Small intestine (tissue), 7 donors: ENCODE measurements at regions not wholly inside any gene's neighbourhood (a gene's known extent, or its start where the extent isn't known, plus 50 kb on each side); places are given as distances from the start of the nearest gene placed in this dataset.

Experiments
- DNase-seq, 2 donors: peaks; one replicate each; pipeline versions ENCODE4 v3.0.0 to v3.0.0-alpha.2; 2013
- FAIRE-seq: peaks from 2 replicates; lab custom pipeline; 2012; peaks lifted over from hg19 to GRCh38; lab: Jason Lieb, UNC
- H3K27ac ChIP-seq, 3 donors: one replicate each; pipeline ENCODE4 v1.5.1; 2013; ENCODE audit warnings: low read length in 2 of 3, mild to moderate bottlenecking in 2 of 3, control low read depth in 1 of 3, inconsistent platforms in 1 of 3, low read depth in 1 of 3, moderate library complexity in 1 of 3
- H3K27me3 ChIP-seq, 3 donors: one replicate each; pipeline ENCODE4 v1.6.1; 2013; ENCODE audit warnings: low read length in 3 of 3, inconsistent platforms in 1 of 3; ENCODE audit not compliant: control insufficient read depth in 3 of 3, insufficient read depth in 3 of 3
- H3K36me3 ChIP-seq, 3 donors: one replicate each; pipeline ENCODE4 v1.6.1; 2013; ENCODE audit warnings: low read length in 3 of 3, inconsistent platforms in 1 of 3, low read depth in 1 of 3, mild to moderate bottlenecking in 1 of 3, moderate library complexity in 1 of 3; ENCODE audit not compliant: control insufficient read depth in 3 of 3, insufficient read depth in 2 of 3
- H3K4me1 ChIP-seq, 3 donors: one replicate each; pipeline ENCODE4 v1.6.1; 2013; ENCODE audit warnings: low read length in 2 of 3, inconsistent platforms in 1 of 3, low read depth in 1 of 3, mild to moderate bottlenecking in 1 of 3, moderate library complexity in 1 of 3; ENCODE audit not compliant: control insufficient read depth in 3 of 3, insufficient read depth in 2 of 3
- H3K4me3 ChIP-seq, 3 donors: one replicate each; pipeline ENCODE4 v1.5.1; 2013; ENCODE audit warnings: low read length in 3 of 3, control low read depth in 1 of 3, inconsistent platforms in 1 of 3, low read depth in 1 of 3, mild to moderate bottlenecking in 1 of 3, moderate library complexity in 1 of 3
- H3K9me3 ChIP-seq, 2 donors: one replicate each; pipeline ENCODE4 v1.6.1; 2013; ENCODE audit warnings: low read depth in 1 of 2, low read length in 1 of 2; ENCODE audit not compliant: control insufficient read depth in 2 of 2, insufficient read depth in 1 of 2
- WGBS, 3 donors: extraction: QIAGEN DNeasy Blood & Tissue Kit; methylation state at CpG; one replicate each; pipeline ENCODE4 v1.1.7; 2013; 5-methylcytosine and 5-hydroxymethylcytosine counted together
- donor health status: healthy with polysubstance abuse.
- donor health status: control.
- donor health status: control.
- donor health status: Bipolar disorder and iron deficiency.
- donor health status: healthy.

DNA sequence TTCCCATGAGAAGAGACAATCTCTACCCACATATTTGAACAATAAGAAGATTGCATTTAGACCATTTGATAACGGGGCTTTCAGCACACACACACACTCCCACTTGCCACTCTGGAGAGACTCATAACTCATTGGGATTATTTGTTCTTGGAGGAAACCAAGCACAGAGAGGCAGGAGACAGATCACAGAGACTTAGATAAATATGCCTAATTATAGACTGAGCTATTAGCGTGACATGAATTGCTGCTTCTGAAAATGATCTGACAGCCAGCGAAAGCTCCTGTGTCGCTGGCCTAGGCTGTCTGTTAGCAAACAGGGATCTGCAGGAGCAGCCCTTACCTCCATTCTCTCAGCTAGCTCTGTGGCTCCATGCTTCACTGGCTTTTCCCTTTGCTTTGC lies 111.4 kb downstream of the CCNA1 start:
- no peaks in the 10 kb centered on the region for H3K36me3 ChIP-seq
- no peak overlapping the region for H3K27ac ChIP-seq
- FAIRE-seq, result no peak
- H3K4me3 ChIP-seq, result no peak overlapping the region
- no peaks in the 10 kb centered on the region for H3K4me1 ChIP-seq
- DNase-seq, result no peak
- H3K9me3 ChIP-seq, result peaks cover 0 to 8% of the 10 kb centered on the region in 2 donors
- H3K27me3 ChIP-seq, result no peaks in the 10 kb centered on the region
- 18 to 51% (median 39%) methylated on average over 4 of the region's 4 CpGs for WGBS, 3 donors

DNA sequence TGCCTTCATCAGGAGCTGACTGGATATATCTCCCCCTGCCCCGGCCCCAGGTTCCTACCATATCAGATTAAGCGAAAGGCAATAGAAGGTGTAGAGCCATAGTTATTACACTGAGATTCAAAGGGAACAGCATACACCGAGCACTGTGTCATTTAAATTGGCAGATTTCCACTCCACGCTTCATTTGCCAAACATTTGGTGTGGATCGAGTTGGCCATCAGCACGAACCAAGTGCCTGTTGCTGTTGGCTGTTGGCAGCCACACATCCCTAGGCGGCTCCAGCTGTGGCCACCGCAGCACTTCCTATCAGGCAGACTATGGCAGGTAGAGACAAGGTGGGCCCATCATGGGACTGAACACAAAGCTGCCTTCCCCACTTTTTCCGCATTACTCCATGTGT lies 115.8 kb downstream of the CCNA1 start:
- DNase-seq (no peak), FAIRE-seq (no peak)
- no peaks in the 10 kb centered on the region for H3K9me3 ChIP-seq
- no peaks in the 10 kb centered on the region for H3K36me3 ChIP-seq
- WGBS, 3 donors, result 72 to 76% (median 74%) methylated on average over 9 of the region's 9 CpGs
- H3K27ac ChIP-seq, result no peak overlapping the region
- no peak overlapping the region for H3K4me3 ChIP-seq
- no peaks in the 10 kb centered on the region for H3K27me3 ChIP-seq
- no peaks in the 10 kb centered on the region for H3K4me1 ChIP-seq

- Histone ChIP-seq H3K4me1 (no peaks in the 10 kb centered on the region), H3K9me3 (no peaks in the 10 kb centered on the region), H3K36me3 (no peaks in the 10 kb centered on the region), H3K27ac (no peak overlapping the region), H3K4me3 (no peak overlapping the region), H3K27me3 (no peaks in the 10 kb centered on the region)
- no peak for FAIRE-seq
- DNase-seq, result no peak
- 68 to 87% (median 77%) methylated on average over 2 of the region's 2 CpGs for WGBS, 3 donors
Measured at GRCh38 chr13:36549126-36549702, 116.9 kb downstream of the CCNA1 start.

- FAIRE-seq, result no peak
- no peaks in the 10 kb centered on the region for H3K9me3 ChIP-seq
- no peak overlapping the region for H3K27ac ChIP-seq
- no peaks in the 10 kb centered on the region for H3K36me3 ChIP-seq
- no peak for DNase-seq
- H3K4me3 ChIP-seq, result no peak overlapping the region
- no peaks in the 10 kb centered on the region for H3K27me3 ChIP-seq
- no peaks in the 10 kb centered on the region for H3K4me1 ChIP-seq
- 40 to 46% (median 42%) methylated on average over 7 of the region's 7 CpGs for WGBS, 3 donors
Measured at GRCh38 chr13:36549755-36550154, 117.5 kb downstream of the CCNA1 start.

DNA sequence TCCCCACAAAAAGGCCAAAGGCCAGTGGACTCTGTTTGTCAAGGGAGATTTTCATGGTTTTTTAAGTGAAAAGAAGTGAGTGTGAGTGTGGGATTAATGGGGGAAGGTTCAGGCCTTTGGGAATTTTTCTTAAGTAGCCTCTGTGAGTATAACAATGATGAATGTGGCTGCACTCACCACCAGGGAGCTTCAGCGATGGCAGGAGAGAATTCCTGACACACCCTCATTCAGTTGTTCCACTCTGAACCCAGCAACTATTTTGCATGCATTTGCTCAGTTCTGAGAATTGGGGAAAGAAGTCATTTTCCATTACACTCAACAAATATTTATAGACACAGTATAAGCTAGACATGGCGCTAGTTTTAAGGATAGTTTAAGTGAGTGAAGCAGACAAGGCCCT lies 117.9 kb downstream of the CCNA1 start:
- no peak overlapping the region for H3K4me3 ChIP-seq
- FAIRE-seq, result no peak
- 57 to 74% (median 58%) methylated on average over 2 of the region's 2 CpGs for WGBS, 3 donors

DNA sequence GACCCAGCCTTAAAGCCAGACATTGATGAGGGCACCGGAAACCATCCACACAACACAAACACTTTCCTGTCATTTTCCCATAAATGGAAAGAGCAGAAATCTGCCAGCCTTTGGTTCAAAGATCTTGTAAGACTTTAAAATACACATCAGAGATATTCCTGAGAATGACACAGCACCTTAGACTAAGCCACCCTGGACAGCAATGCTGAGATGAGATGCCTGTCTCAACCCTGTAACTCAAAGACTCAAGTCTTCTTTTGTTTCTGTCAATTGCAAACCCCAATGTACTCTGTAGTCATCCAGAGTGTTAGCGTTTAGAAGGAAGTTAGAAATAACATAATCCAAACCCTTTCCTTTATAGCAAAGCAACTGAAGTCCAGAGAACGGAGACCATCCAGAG lies 119.2 kb downstream of the CCNA1 start:
- Histone ChIP-seq H3K4me1 (no peaks in the 10 kb centered on the region), H3K4me3 (no peak overlapping the region), H3K36me3 (no peaks in the 10 kb centered on the region), H3K27me3 (no peaks in the 10 kb centered on the region), H3K9me3 (no peaks in the 10 kb centered on the region), H3K27ac (no peak overlapping the region)
- FAIRE-seq, result no peak
- 76 to 84% (median 82%) methylated on average over 3 of the region's 3 CpGs for WGBS, 3 donors
- no peak for DNase-seq

More for the DNA sequence above, 117.9 kb downstream of the CCNA1 start:
- no peaks in the 10 kb centered on the region for H3K9me3 ChIP-seq
- no peaks in the 10 kb centered on the region for H3K27me3 ChIP-seq
- DNase-seq, result no peak
- H3K27ac ChIP-seq, result no peak overlapping the region
- no peaks in the 10 kb centered on the region for H3K36me3 ChIP-seq
- H3K4me1 ChIP-seq, result no peaks in the 10 kb centered on the region

GRCh38 chr13:36552334-36552733 lies 120.0 kb downstream of the CCNA1 start:
- no peak for DNase-seq
- H3K4me3 ChIP-seq, result no peak overlapping the region
- no peaks in the 10 kb centered on the region for H3K36me3 ChIP-seq
- no peak overlapping the region for H3K27ac ChIP-seq
- H3K27me3 ChIP-seq, result no peaks in the 10 kb centered on the region
- H3K9me3 ChIP-seq, result no peaks in the 10 kb centered on the region
- no peak for FAIRE-seq
- 76 to 88% (median 79%) methylated on average over 1 of the region's 1 CpG for WGBS, 3 donors
- H3K4me1 ChIP-seq, result no peaks in the 10 kb centered on the region

- FAIRE-seq, result no peak
- DNase-seq, result no peak
- WGBS, 3 donors, result 56 to 71% (median 70%) methylated on average over 1 of the region's 1 CpG
- no peaks in the 10 kb centered on the region for H3K4me1 ChIP-seq
- no peak overlapping the region for H3K27ac ChIP-seq
- H3K9me3 ChIP-seq, result no peaks in the 10 kb centered on the region
- H3K27me3 ChIP-seq, result no peaks in the 10 kb centered on the region
- no peak overlapping the region for H3K4me3 ChIP-seq
- H3K36me3 ChIP-seq, result no peaks in the 10 kb centered on the region
Measured at GRCh38 chr13:36553491-36553890, 120.3 kb upstream of the SERTM1 start.
